OCI-LY3 (cell line): ENCODE measurements at regions not wholly inside any gene's neighbourhood (a gene's known extent, or its start where the extent isn't known, plus 50 kb on each side); places are given as distances from the start of the nearest gene placed in this dataset.

Experiments used
- EZH2phosphoT487 ChIP-seq: fragments of 200-600 bp; shearing (Covaris generic); IDR thresholded peaks from 2 replicates; pipeline ENCODE4 v1.6.1; 2018; ENCODE audit warnings: antibody characterized with exemption, mixed run types, low read depth
- TF ChIP-seq, protein P1 (sequence below): fragments of 200-600, 300-600 bp; sonication (generic); IDR thresholded peaks from 2 replicates; pipeline ENCODE4 v1.5.1; 2014; ENCODE audit warnings: antibody characterized with exemption, low read length, low read depth

DNA sequence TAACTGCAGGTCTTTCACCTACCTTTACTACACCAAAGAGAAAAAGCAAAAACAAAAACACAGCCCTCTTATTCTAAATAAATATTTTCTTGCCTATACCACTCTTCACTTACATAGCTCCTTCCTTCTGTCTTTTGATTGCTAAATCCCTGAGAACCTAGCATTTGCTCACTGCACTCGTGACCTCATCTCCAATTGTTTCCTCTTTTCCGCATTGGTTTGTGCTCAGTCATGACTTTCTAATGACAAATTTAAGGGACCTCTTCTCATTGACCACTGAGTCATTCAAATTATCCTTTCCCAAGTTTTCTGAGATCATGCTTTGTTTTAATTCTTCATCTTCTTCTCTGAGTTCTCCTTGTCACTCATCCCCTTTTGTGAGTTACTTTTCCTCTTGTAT, 1697.1 kb downstream of the STIM2 start:
- TF ChIP-seq, protein P1, sequence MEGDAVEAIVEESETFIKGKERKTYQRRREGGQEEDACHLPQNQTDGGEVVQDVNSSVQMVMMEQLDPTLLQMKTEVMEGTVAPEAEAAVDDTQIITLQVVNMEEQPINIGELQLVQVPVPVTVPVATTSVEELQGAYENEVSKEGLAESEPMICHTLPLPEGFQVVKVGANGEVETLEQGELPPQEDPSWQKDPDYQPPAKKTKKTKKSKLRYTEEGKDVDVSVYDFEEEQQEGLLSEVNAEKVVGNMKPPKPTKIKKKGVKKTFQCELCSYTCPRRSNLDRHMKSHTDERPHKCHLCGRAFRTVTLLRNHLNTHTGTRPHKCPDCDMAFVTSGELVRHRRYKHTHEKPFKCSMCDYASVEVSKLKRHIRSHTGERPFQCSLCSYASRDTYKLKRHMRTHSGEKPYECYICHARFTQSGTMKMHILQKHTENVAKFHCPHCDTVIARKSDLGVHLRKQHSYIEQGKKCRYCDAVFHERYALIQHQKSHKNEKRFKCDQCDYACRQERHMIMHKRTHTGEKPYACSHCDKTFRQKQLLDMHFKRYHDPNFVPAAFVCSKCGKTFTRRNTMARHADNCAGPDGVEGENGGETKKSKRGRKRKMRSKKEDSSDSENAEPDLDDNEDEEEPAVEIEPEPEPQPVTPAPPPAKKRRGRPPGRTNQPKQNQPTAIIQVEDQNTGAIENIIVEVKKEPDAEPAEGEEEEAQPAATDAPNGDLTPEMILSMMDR = no peak
- TF ChIP-seq EZH2phosphoT487 = no peak
